Loucy (cell line): ENCODE measurements at regions not wholly inside any gene's neighbourhood (a gene's known extent, or its start where the extent isn't known, plus 50 kb on each side); places are given as distances from the start of the nearest gene placed in this dataset.

Source experiments
- CTCF ChIP-seq: fragments of 200-600 bp; sonication (generic); conservative IDR thresholded peaks from 2 replicates; pipeline ENCODE4 v1.5.1; 2014; ENCODE audit warnings: mild to moderate bottlenecking, antibody characterized with exemption, low read length
- EZH2phosphoT487 ChIP-seq: fragments of 200-600 bp; IDR thresholded peaks from 2 replicates; pipeline ENCODE4 v1.6.1; 2018; ENCODE audit warnings: antibody characterized with exemption, mild to moderate bottlenecking, moderate library complexity, borderline replicate concordance

- no peak for TF ChIP-seq CTCF
- no peak for TF ChIP-seq EZH2phosphoT487
Observed at GRCh38 chr12:67442896-67443295, 173.7 kb downstream of the CAND1 start.
